ENCODE measurements at regions not wholly inside any gene's neighbourhood (a gene's known extent, or its start where the extent isn't known, plus 50 kb on each side); places are given as distances from the start of the nearest gene placed in this dataset.

- TF ChIP-seq CEBPZ (IDR thresholded peaks at IDR 0.05; ENCODE audit: borderline replicate concordance, low read depth, low read length) (no peak), ETV6 (IDR thresholded peaks at IDR 0.05; ENCODE audit: borderline replicate concordance in 1 of 2, low read depth in 2 of 2, low read length in 1 of 2) (no peak), ETV6 (CRISPR knock-in tag; IDR thresholded peaks at IDR 0.05; ENCODE audit: borderline replicate concordance) (no peak), CHD7 (IDR thresholded peaks at IDR 0.05; ENCODE audit: low read depth, low read length) (no peak), ZBTB1 (CRISPR knock-in tag; IDR thresholded peaks at IDR 0.05; ENCODE audit: borderline replicate concordance, low read depth) (no peak), HLTF (IDR thresholded peaks at IDR 0.05) (no peak), HDAC2 (IDR thresholded peaks at IDR 0.05) (no peak), RBBP5 (IDR thresholded peaks at IDR 0.05; ENCODE audit: borderline replicate concordance, insufficient read depth, low read length, poor library complexity, severe bottlenecking) (no peak), PHB (CRISPR knock-in tag; IDR thresholded peaks at IDR 0.05) (no peak), POLR2A (conservative IDR thresholded peaks at IDR 0.05) (no peak), ATF1 (CRISPR knock-in tag; IDR thresholded peaks at IDR 0.05) (no peak), ATF1 (tag; IDR thresholded peaks at IDR 0.05) (no peak), ZNF695 (CRISPR knock-in tag; IDR thresholded peaks at IDR 0.05) (no peak)
Measured at GRCh38 chr16:47943235-47943634, 212.6 kb downstream of the ABCC12 start.
